ENCODE measurements at regions not wholly inside any gene's neighbourhood (a gene's known extent, or its start where the extent isn't known, plus 50 kb on each side); places are given as distances from the start of the nearest gene placed in this dataset.

DNA sequence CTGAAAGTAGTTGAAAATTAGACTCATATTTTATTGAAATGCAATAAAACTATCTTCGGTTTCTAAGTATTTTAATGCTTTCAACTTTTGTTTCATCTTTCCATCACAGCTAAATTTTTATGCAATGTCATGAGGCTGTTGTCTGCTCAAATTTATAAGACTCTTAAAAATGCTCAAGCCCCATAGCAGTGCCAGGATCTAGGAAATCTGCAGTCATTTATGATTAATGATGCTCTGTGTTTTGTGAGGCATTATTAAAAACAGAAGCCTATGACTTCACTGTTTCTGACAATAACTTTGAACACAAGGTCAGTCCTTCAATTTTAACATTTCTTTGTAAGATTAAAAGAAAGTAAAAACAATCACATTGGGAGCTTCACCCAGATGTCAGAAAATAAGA, 112.5 kb downstream of the ALX1 start:
- TF ChIP-seq POLR2A (IDR thresholded peaks at IDR 0.05; ENCODE audit: extremely low read depth, insufficient read length) (no peak), MYC (IDR thresholded peaks at IDR 0.05; ENCODE audit: low read depth, low read length) (no peak)
- TF ChIP-seq, protein P1, sequence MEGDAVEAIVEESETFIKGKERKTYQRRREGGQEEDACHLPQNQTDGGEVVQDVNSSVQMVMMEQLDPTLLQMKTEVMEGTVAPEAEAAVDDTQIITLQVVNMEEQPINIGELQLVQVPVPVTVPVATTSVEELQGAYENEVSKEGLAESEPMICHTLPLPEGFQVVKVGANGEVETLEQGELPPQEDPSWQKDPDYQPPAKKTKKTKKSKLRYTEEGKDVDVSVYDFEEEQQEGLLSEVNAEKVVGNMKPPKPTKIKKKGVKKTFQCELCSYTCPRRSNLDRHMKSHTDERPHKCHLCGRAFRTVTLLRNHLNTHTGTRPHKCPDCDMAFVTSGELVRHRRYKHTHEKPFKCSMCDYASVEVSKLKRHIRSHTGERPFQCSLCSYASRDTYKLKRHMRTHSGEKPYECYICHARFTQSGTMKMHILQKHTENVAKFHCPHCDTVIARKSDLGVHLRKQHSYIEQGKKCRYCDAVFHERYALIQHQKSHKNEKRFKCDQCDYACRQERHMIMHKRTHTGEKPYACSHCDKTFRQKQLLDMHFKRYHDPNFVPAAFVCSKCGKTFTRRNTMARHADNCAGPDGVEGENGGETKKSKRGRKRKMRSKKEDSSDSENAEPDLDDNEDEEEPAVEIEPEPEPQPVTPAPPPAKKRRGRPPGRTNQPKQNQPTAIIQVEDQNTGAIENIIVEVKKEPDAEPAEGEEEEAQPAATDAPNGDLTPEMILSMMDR (IDR thresholded peaks at IDR 0.05; ENCODE audit: low read depth, low read length) = no peak
- TF ChIP-seq, protein P2, sequence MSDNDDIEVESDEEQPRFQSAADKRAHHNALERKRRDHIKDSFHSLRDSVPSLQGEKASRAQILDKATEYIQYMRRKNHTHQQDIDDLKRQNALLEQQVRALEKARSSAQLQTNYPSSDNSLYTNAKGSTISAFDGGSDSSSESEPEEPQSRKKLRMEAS (IDR thresholded peaks at IDR 0.05; ENCODE audit: low read depth, low read length) = no peak
